Parathyroid adenoma (tissue), 2 donors: ENCODE measurements at regions not wholly inside any gene's neighbourhood (a gene's known extent, or its start where the extent isn't known, plus 50 kb on each side); places are given as distances from the start of the nearest gene placed in this dataset.

Experiments
- H2AFZ ChIP-seq: fragments of 300-600 bp; sonication (generic); one replicate; pipeline ENCODE4 v1.7.0; 2017; ENCODE audit warnings: antibody characterized with exemption, mild to moderate bottlenecking
- H3K27ac ChIP-seq: fragments of 300-600 bp; sonication (generic); one replicate; pipeline ENCODE4 v1.7.0; 2017
- H3K27me3 ChIP-seq: fragments of 300-600 bp; sonication (generic); one replicate; pipeline ENCODE4 v1.7.0; 2017; ENCODE audit warnings: low read length; ENCODE audit not compliant: control insufficient read depth, insufficient read depth
- H3K36me3 ChIP-seq: fragments of 300-600 bp; sonication (generic); one replicate; pipeline ENCODE4 v1.7.0; 2017; ENCODE audit warnings: low read length; ENCODE audit not compliant: control insufficient read depth, insufficient read depth
- H3K4me1 ChIP-seq: fragments of 300-600 bp; sonication (generic); one replicate; pipeline ENCODE4 v1.7.0; 2017; ENCODE audit warnings: control low read depth
- H3K4me2 ChIP-seq: fragments of 300-600 bp; sonication (generic); one replicate; pipeline ENCODE4 v1.7.0; 2017; ENCODE audit warnings: low read length
- H3K4me3 ChIP-seq: fragments of 300-600 bp; sonication (generic); one replicate; pipeline ENCODE4 v1.7.0; 2017; ENCODE audit warnings: low read depth, low read length
- H3K79me2 ChIP-seq: fragments of 300-600 bp; sonication (generic); one replicate; pipeline ENCODE4 v1.7.0; 2017; ENCODE audit warnings: control low read depth
- H3K9ac ChIP-seq: fragments of 300-600 bp; sonication (generic); one replicate; pipeline ENCODE4 v1.7.0; 2017; ENCODE audit warnings: mild to moderate bottlenecking
- H3K9me3 ChIP-seq: fragments of 300-600 bp; sonication (generic); one replicate; pipeline ENCODE4 v1.7.0; 2017; ENCODE audit warnings: low read length; ENCODE audit not compliant: control insufficient read depth
- CTCF ChIP-seq: fragments of 300-600 bp; sonication (generic); IDR thresholded peaks from one replicate; pipeline ENCODE4 v1.7.0; 2017; ENCODE audit warnings: antibody characterized with exemption, mild to moderate bottlenecking
- donor health status: primary hyperparathyroidism.

GRCh38 chr18:73975266-73975665, 172.4 kb downstream of the FBXO15 start:
- Histone ChIP-seq H3K4me2 (no peak overlapping the region), H3K4me1 (no peaks in the 10 kb centered on the region), H3K27ac (no peak overlapping the region), H3K9ac (no peak overlapping the region), H3K9me3 (no peaks in the 10 kb centered on the region), H3K27me3 (no peaks in the 10 kb centered on the region), H3K4me3 (no peak overlapping the region), H3K36me3 (no peaks in the 10 kb centered on the region), H3K79me2 (no peaks in the 10 kb centered on the region), H2AFZ (no peak overlapping the region)
- no peak for TF ChIP-seq CTCF

DNA sequence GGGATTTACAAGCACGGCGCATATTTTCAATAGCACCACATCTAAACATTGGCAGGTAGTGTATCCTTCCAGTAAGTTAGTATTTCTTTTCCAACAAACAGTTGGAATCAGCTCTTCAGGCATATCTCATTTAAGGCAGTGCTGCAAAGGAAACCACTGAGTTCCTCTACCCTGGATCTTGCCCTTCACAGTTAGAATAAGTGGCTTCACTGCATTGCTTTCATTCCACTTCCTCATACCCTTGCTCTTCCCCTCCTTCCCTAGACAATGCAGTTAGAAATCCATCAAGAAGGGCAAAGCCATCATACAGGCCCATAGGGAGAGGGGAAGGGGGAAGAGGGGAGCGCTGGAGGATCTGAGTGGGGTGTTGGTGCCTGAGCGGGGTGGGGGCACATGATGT, 173.7 kb downstream of the FBXO15 start:
- no peak overlapping the region for H3K4me3 ChIP-seq
- H3K27me3 ChIP-seq, result no peaks in the 10 kb centered on the region
- no peak overlapping the region for H3K4me2 ChIP-seq
- no peaks in the 10 kb centered on the region for H3K4me1 ChIP-seq
- no peaks in the 10 kb centered on the region for H3K36me3 ChIP-seq
- no peak overlapping the region for H3K9ac ChIP-seq
- no peak overlapping the region for H2AFZ ChIP-seq
- no peak overlapping the region for H3K27ac ChIP-seq
- H3K9me3 ChIP-seq, result no peaks in the 10 kb centered on the region
- no peak for TF ChIP-seq CTCF
- no peaks in the 10 kb centered on the region for H3K79me2 ChIP-seq

DNA sequence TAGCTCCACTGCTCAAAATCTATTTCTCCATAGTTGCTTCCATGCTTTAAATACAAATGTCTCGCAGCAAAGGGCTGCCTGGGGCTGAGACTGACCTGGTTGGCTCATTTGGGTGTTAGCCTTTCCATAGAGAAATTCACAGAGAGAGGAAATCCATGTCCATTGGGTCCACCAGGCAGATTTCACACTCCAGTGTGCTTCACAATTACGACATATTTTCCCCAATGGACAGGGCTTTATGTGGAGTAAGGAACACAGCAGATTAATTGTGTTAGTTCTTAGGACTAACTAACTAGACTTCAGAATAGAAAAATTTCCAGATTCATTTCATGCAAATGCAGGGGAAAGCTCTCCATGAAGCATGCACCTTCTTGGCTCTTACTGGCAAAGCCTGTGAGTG, 180.7 kb downstream of the FBXO15 start:
- no peaks in the 10 kb centered on the region for H3K4me1 ChIP-seq
- H2AFZ ChIP-seq, result no peak overlapping the region
- no peaks in the 10 kb centered on the region for H3K27me3 ChIP-seq
- TF ChIP-seq CTCF, result no peak
- H3K9me3 ChIP-seq, result no peaks in the 10 kb centered on the region
- no peak overlapping the region for H3K27ac ChIP-seq
- H3K4me3 ChIP-seq, result no peak overlapping the region
- no peak overlapping the region for H3K9ac ChIP-seq
- H3K4me2 ChIP-seq, result no peak overlapping the region
- no peaks in the 10 kb centered on the region for H3K79me2 ChIP-seq
- H3K36me3 ChIP-seq, result no peaks in the 10 kb centered on the region

- no peaks in the 10 kb centered on the region for H3K27me3 ChIP-seq
- H3K9me3 ChIP-seq, result no peaks in the 10 kb centered on the region
- no peaks in the 10 kb centered on the region for H3K36me3 ChIP-seq
Measured at GRCh38 chr18:73962256-73962655, 185.4 kb downstream of the FBXO15 start.

More at GRCh38 chr18:73962256-73962655, 185.4 kb downstream of the FBXO15 start:
- no peak overlapping the region for H3K4me2 ChIP-seq
- H3K79me2 ChIP-seq, result no peaks in the 10 kb centered on the region
- H3K4me1 ChIP-seq, result no peaks in the 10 kb centered on the region
- no peak overlapping the region for H3K9ac ChIP-seq
- no peak overlapping the region for H2AFZ ChIP-seq
- no peak for TF ChIP-seq CTCF
- H3K27ac ChIP-seq, result no peak overlapping the region
- no peak overlapping the region for H3K4me3 ChIP-seq
